Urothelium cell line (cell line): ENCODE measurements at regions not wholly inside any gene's neighbourhood (a gene's known extent, or its start where the extent isn't known, plus 50 kb on each side); places are given as distances from the start of the nearest gene placed in this dataset.

Source experiments
- DNase-seq: peaks from one replicate; pipeline ENCODE4 v3.0.0; 2011; ENCODE audit warnings: low spot score, mixed read lengths
- FAIRE-seq: peaks from 2 replicates; lab custom pipeline; 2011; peaks lifted over from hg19 to GRCh38; lab: Jason Lieb, UNC

DNA sequence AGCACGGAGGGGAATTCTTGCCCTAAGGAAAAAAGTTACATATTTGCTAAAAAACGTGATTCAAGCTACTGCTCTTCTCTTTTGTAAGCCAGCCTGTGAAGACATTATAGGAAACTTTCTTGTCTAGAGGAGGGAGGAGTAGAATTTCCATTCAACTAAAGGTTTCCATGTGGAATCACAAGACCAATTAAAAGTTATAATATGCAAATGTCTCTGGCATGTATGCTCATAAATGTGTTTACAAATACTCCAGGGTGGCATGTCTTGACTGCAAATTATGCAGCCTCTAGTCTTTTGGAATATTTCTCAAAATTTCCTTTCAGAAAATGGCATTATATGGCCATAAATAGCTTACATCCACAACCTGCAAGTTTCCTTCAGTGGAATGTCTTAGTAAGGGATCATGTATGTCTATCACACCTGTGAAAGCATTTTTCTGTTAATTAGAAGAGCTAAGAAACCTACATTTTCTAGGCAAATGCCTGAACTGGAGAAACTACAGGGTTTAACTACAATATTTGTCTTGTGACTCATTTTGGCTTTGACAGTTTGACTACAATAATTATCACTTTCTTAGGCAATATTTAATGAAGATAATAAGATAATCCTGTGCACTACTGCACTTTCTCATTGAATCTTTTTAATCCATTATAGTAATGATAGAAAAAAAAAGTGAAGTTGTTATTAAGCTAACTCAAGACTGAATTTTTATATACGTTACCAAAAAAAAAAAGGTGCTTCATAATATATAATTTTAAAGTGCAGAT lies 111.1 kb upstream of the C10orf90 start:
- DNase-seq, result no peak
- FAIRE-seq, result no peak

GRCh38 chr10:126783806-126784557 lies 113.5 kb upstream of the C10orf90 start:
- no peak for FAIRE-seq
- DNase-seq, result no peak

DNA sequence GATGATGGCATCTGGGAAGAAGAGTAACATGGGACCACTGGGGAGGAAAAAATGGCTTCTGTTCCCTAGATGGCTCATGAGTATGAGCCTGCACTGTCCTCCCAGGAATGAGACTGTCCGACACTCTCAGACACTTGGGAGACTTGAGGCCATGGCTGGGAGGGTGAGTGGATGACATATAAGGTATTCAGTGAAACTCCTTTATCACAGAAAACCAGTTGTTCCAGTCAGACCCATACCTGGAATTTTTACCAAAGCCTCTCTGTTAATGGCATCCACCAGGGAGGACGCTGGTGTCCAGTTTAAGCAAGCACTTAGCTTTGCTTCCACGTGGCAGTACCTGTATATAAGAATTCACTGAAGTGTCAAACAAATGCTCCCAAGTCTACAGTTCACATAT lies 116.7 kb upstream of the C10orf90 start:
- FAIRE-seq (no peak), DNase-seq (no peak)

GRCh38 chr10:126795318-126795717 lies 109.9 kb upstream of the DOCK1 start:
- FAIRE-seq (no peak), DNase-seq (no peak)

DNA sequence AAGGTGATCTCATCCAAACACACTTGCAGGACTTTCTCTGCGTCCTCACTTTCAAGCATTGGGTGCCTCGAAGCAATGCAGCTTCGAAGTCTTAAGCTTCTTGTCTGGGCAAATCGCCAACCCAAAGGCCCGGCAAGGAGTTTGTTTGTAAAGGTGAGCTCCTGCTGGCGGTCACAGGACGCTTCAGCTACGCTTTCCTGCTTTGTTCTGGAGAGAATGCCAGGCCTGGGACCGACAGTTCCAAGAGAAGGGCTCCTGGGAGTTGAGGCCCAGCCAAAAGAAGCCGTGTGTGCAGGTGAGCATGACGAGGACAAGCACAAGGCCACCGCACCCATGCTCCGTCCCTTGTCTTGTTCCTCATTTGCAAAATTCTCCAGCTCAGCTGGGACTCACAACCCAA lies 106.6 kb upstream of the DOCK1 start:
- DNase-seq (no peak), FAIRE-seq (no peak)

DNA sequence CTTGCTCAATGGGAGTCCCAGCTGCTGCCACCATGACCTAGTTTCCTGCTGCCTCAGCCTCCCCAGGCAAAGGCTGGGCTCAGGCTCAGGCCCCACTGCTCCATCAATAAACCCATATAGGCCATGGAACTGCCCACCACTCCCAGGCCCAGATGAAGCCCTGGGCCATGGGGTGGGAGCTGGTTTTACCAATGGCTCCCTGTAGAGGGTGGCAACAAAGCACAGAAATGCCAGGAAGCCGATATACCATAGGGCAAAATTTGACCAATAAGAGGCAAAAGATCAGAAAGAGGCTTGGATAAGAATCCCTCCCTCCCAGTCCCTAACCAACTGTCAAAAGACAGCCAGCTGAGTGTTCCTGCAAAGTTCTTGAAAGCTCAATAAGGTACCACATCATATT lies 101.8 kb upstream of the DOCK1 start:
- FAIRE-seq (no peak), DNase-seq (no peak)

DNA sequence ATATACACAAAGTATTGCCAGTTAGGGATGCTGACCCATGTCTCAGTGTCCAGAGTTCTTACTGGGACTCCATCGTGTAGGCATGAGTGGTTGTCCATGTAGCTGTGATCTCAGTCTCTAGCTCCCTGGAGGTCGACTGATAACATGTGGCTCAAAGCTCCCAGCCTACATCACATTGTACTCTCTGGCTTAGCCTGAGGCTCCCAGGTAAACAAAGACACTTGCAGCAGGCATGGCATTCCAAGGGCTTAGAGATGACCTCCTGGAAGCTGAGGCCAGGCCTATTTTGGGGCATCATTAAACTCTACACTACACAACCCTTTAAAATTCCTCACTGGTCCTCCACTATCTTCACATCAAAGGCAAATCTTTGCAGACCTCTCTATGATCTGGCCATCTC lies 100.8 kb upstream of the DOCK1 start:
- DNase-seq, result no peak
- no peak for FAIRE-seq

DNA sequence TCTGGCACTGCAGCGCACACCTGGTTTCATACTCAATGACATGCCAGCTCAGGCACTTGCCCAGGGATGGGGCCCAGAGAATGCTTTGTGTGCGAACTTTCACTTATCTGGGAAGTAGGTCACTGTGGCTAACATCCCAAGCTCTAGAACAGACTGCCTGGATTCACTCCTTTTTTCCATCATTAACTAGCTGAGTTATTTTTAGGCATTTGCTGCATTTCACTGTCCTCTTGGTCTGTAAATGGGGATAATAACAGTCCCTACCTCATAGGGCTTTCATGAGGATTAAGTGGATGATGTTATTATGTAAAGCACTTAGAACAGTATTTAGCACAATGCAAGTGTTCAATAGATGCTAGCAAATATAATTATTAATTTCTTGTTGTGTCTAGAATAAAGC lies 98.7 kb upstream of the DOCK1 start:
- DNase-seq (no peak), FAIRE-seq (no peak)

DNA sequence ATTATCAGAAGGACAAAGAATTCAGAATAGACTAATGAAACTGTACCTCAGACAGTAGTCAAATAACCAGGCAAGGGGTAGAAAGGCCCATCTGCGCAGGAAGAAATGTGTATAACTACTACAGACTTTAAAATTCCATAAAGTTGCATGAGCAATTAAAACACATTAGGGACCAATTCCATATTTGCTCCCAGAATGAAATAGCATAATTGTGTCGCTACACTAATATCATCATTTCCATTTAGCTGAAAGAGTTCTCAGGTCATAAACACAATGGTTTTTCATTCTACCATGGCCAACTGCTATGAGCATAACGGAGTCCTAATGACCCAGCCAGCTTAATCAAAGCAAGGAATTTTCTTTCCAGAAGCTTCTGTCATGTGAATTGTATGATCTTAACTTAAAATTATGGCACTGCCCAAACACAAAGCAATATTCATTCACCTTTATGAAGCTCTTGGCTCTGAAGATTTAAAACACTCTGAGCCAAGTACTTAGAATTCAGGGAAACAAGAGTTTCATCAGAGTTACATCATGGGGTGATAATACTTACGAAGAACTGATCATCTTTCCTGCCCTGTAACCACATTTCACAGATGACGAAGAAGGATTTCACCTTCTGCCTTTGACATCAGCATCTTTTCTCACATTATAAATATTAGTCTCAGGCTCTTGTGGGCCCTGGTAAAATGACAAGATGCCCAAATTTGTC lies 98.1 kb upstream of the DOCK1 start:
- FAIRE-seq, result no peak
- DNase-seq, result no peak

DNA sequence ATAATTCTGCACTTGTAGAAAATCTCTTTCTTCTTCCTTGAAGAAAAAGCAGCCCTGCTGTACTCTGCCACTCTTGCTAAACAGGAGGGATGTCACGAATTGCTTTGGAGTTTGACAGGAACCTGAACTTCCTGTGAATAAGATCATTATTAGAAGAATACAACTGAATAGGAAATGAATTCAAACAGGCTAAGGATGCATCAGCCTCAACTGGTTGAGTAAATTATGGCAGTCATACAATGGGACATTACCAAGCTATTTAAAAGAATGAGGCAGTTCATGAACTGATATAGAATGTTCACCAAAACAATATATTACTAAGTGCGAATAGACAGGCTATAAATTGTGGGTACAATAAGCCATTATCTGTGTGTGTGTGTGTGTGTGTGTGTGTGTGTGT lies 97.1 kb upstream of the DOCK1 start:
- DNase-seq, result no peak
- FAIRE-seq, result no peak

DNA sequence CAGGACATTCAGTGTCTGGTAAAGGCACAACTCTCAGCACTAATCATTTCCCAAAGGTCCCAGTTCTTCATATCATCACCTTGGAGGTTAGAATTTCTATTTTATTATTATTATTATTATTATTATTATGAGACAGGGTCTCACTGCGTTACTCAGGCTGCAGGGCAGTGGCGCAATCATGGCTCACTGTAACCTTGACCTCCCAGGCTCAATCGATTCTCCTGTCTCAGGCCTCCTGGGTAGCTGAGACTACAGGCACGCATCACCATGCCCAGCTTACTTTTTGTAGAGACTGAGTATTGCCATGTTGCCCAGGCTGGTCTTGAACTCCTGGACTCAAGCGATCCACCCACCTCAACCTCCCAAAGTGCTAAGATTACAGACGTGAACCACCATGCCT lies 91.8 kb upstream of the DOCK1 start:
- FAIRE-seq, result no peak
- DNase-seq, result no peak

DNA sequence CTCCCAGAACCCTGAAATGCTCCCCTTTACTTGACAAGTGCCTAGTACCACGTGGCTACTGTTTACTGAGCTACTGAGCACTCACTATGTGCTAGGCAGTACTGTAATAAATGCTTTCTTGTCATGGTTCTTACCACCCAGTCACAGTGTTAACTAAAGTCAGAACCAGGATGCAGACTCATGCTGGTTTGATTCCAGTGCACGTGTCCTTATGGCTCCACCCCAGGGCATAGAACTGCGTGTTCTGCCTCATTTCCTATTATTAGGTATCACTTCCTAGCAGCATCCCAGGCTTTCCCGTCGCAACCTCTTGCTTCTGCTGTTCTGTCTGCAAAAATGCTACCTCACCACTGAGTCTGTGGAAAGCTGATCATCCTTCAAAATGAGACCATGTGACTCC lies 71.7 kb upstream of the DOCK1 start:
- no peak for DNase-seq
- FAIRE-seq, result no peak

- DNase-seq (no peak), FAIRE-seq (no peak)
Measured at GRCh38 chr10:126836009-126836408, 69.2 kb upstream of the DOCK1 start.

- FAIRE-seq (no peak), DNase-seq (no peak)
Measured at GRCh38 chr10:126838316-126838715, 66.9 kb upstream of the DOCK1 start.

DNA sequence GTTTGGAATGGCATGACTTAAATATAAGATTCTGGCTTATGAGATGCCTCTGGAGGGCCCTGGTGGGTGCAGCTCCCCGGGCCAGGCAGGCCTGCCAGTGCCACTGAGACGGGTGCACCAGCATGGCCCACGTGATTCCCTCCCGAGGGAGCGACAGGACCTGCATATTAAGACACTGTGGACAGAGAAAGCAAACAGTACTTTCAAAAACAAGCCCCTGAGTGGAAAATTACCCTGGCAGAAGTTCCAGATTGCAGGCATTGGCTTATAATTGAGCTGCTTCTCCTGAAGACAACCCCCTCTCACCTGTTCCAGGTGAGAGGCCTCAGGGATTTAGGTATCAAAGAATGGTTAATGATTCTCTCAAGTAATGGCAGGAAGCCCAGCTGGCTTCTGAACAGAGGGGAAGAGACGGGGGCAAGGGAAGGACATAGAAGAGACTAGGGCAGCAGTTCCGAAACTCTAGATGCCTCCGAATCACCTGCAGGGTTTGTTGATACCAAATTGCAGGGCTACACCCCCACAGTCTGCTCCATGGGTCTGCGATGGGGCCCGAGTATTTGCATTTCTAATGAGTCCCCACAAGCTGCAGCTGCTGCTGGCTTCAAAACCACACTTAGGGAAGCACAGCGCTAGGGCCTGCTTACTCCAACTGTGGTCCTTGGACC lies 66.0 kb upstream of the DOCK1 start:
- DNase-seq (no peak), FAIRE-seq (no peak)

DNA sequence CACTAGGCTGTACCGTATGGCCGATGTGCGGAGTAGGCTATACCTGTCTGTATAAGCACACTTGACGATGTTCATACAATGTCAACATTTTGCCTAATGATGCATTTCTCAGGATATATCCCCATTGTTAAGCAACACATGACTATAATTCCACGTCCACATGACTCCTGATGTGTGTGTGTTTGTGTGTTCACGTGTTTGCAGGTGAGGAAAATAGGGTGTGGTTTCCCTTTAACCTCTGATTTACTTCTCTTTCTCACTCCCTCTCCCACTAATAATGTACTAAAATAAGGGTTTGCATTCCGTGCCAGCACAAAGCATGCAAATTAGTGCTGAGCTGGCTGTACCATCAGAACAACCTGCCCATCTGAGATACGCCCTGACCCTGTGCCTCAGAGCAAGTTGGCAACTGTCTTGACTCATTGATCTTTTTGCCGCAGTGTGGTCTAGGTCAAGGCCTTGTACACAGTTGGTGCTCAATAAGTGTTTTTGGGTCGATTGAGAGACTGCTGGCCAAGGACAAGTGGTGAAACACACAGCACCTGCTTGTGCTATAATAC lies 64.6 kb upstream of the DOCK1 start:
- FAIRE-seq, result no peak
- DNase-seq, result no peak

DNA sequence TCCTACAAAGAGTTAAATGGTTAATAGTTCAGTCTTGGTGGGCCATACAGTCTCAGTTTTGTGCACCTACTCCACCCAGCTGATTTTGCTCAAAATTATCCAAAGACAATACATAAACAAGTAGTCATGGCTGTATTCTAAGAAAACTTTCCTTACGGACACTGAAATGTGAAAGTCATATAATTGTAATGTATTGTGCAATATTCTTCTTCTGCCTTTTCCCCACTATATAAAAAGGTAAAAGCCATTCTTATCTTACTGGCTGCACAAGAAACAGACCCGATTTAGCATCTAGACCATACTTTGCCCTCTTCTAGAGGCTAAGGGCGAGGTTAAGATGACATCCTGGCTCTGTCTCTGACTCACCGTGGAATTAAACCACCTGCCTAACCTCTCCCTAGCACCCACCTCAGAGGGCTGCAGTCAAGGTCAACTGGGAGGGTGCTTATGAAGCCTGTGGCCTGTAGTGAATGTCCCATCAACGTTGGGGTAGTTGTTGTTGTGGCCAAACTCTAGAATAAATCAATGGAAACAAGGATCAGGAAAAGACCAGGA lies 63.8 kb upstream of the DOCK1 start:
- no peak for FAIRE-seq
- no peak for DNase-seq

GRCh38 chr10:126842356-126842755 lies 62.9 kb upstream of the DOCK1 start:
- FAIRE-seq (no peak), DNase-seq (no peak)

GRCh38 chr10:126842836-126843235 lies 62.4 kb upstream of the DOCK1 start:
- DNase-seq, result no peak
- FAIRE-seq, result no peak

DNA sequence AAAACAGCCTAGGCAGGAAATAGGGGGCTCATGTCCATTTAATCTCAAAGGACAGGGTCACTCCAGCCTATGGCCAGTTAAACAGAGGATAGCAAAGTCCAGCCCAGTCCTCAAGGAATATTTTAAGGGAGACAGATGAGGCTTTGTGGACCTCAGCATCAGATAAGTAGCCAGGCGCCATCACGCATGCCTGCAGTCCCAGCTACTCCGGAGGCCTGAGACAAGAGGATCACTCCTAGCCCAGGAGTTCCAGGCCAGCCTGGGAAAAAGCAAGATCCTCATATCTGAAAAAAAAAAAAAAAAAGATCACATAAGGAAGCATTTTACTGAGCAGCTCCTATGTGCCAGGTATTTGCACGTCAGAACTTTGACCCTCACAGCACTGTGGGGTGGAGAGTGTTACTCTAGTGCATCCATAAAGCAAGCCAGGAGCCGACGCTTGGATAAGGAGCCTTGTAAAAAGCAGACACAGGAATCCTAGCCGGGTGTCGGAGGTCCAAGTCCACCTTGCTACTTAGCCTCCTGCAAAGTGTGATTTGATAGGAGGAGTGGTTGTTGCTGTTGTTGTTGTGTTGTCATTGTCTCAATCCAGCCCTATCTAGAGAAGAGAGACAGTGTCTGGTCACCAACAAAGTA lies 61.8 kb upstream of the DOCK1 start:
- FAIRE-seq (no peak), DNase-seq (no peak)
